Body of pancreas (tissue), 4 donors: ENCODE measurements at regions not wholly inside any gene's neighbourhood (a gene's known extent, or its start where the extent isn't known, plus 50 kb on each side); places are given as distances from the start of the nearest gene placed in this dataset.

ENCODE experiments used
- ATAC-seq: fragments of 150-250 bp; one replicate; pipeline ENCODE4 v1.9.1; 2016
- DNase-seq, 4 donors: peaks; one replicate each; pipeline ENCODE4 v3.0.0-alpha.2; 2019
- H3K27ac ChIP-seq, 4 donors: fragments of 200-600 bp; sonication (generic); 1 replicate in 3 of 4; 2 replicates in 1 of 4; pipeline versions ENCODE4 v1.5.1 to v1.6.1; 2016 to 2019; ENCODE audit warnings: mild to moderate bottlenecking in 1 of 4, mixed read lengths in 1 of 4, moderate library complexity in 1 of 4
- H3K27me3 ChIP-seq, 2 donors: fragments of 200-600 bp; sonication (generic); one replicate each; pipeline ENCODE4 v1.6.0; 2016; ENCODE audit warnings: mild to moderate bottlenecking in 1 of 2
- H3K36me3 ChIP-seq, 2 donors: fragments of 200-600 bp; sonication (generic); replicated peaks in 1 of 2; 2 replicates each; pipeline ENCODE4 v1.5.1; 2016; ENCODE audit warnings: low read depth in 2 of 2; ENCODE audit not compliant: insufficient read depth in 1 of 2
- H3K4me1 ChIP-seq: fragments of 200-600 bp; sonication (generic); one replicate; pipeline ENCODE4 v1.6.0; 2016
- H3K4me3 ChIP-seq, 2 donors: fragments of 200-600 bp; sonication (generic); 1 replicate in 1 of 2; 2 replicates in 1 of 2; pipeline ENCODE4 v1.5.1; 2016 to 2019
- H3K9me3 ChIP-seq, 3 donors: fragments of 200-600 bp; sonication (generic); 1 replicate in 2 of 3; 2 replicates in 1 of 3; pipeline ENCODE4 v1.5.1; 2016
- CTCF ChIP-seq, 7 experiments: fragments of 450-650 bp in 4 of 7; fragments of 200-600 bp in 3 of 7; sonication (generic) in 3 of 7; IDR thresholded peaks; one replicate each; pipeline ENCODE4 v1.5.1; 2016 to 2019; ENCODE audit warnings: antibody characterized with exemption in 7 of 7
- POLR2A ChIP-seq, 3 donors: fragments of 450-650 bp; IDR thresholded peaks; one replicate each; pipeline ENCODE4 v1.6.1; 2016; ENCODE audit warnings: antibody characterized with exemption in 3 of 3, mild to moderate bottlenecking in 2 of 3
- WGBS, 2 donors: methylation state at CpG; one replicate each; pipeline ENCODE4 v1.1.5; 2017; 5-methylcytosine and 5-hydroxymethylcytosine counted together
- intact Hi-C: fragments of 100-400 bp; cut with DNase I; formaldehyde crosslinking; loops from one replicate; pipeline ENCODE4 v1.15.1; 2023

GRCh38 chr7:19610194-19610943 is 98.5 kb downstream of the POLR1F start:
- Histone ChIP-seq H3K4me1 (no peaks in the 10 kb centered on the region), H3K27ac (no peak overlapping the region), H3K36me3 (no peaks in the 10 kb centered on the region), H3K27me3 (no peaks in the 10 kb centered on the region), H3K4me3 (no peak overlapping the region), H3K9me3 (no peaks in the 10 kb centered on the region)
- intact Hi-C loops: no loop called here
- ATAC-seq (no peak), DNase-seq (no peak)
- TF ChIP-seq POLR2A (IDR thresholded peaks at IDR 0.05) (no peak), CTCF (IDR thresholded peaks at IDR 0.05) (no peak)

DNA sequence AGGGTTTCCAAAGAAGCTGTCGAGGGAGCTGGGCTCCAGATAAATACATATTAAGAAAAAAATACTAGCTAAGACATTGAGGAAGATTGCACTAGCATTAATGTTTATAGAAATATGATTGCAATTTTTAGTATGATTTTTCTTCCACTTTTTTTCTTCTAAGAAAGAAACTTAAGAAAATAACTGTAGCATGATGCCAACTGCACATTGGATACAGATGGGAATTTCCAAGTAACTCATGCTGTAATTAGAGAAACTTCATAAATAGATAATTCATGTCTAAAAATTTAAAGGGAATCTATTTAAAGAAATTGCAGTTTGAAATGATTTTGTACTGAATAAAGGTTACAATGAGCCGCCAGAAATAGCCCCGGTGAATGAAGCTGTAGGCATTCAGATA is 119.4 kb downstream of the POLR1F start:
- Histone ChIP-seq H3K4me1 (no peaks in the 10 kb centered on the region), H3K36me3 (no peaks in the 10 kb centered on the region), H3K27me3 (no peaks in the 10 kb centered on the region), H3K27ac (no peak overlapping the region), H3K9me3 (no peaks in the 10 kb centered on the region), H3K4me3 (no peak overlapping the region)
- 73 to 79% methylated on average over 3 of the region's 3 CpGs for WGBS, 2 donors
- no peak for ATAC-seq
- no peak for TF ChIP-seq CTCF (IDR thresholded peaks at IDR 0.05)
- TF ChIP-seq POLR2A (IDR thresholded peaks at IDR 0.05): no peak
- intact Hi-C loops: no loop called here
- no peak for DNase-seq

GRCh38 chr7:19587291-19587690 is 121.5 kb downstream of the POLR1F start:
- H3K27ac ChIP-seq: no peak overlapping the region
- 37 to 41% methylated on average over 2 of the region's 2 CpGs for WGBS, 2 donors
- ATAC-seq (no peak), DNase-seq (no peak)
- H3K4me3 ChIP-seq: no peak overlapping the region
- H3K4me1 ChIP-seq: no peaks in the 10 kb centered on the region
- H3K27me3 ChIP-seq: no peaks in the 10 kb centered on the region
- no peaks in the 10 kb centered on the region for H3K36me3 ChIP-seq
- TF ChIP-seq POLR2A (IDR thresholded peaks at IDR 0.05) (no peak), CTCF (IDR thresholded peaks at IDR 0.05) (no peak)
- intact Hi-C loops: no loop called here
- no peaks in the 10 kb centered on the region for H3K9me3 ChIP-seq

- ATAC-seq: no peak
- intact Hi-C loops: no loop called here
- H3K4me3 ChIP-seq: no peak overlapping the region
- no peaks in the 10 kb centered on the region for H3K4me1 ChIP-seq
- 59% methylated on average over 2 of the region's 2 CpGs for WGBS, 2 donors
- H3K9me3 ChIP-seq: no peaks in the 10 kb centered on the region
- H3K36me3 ChIP-seq: no peaks in the 10 kb centered on the region
- DNase-seq: no peak
- H3K27ac ChIP-seq: no peak overlapping the region
- H3K27me3 ChIP-seq: no peaks in the 10 kb centered on the region
- no peak for TF ChIP-seq CTCF (IDR thresholded peaks at IDR 0.05)
- no peak for TF ChIP-seq POLR2A (IDR thresholded peaks at IDR 0.05)
These were observed 123.1 kb downstream of the POLR1F start for GRCh38 chr7:19585761-19586160.

- no peaks in the 10 kb centered on the region for H3K4me1 ChIP-seq
- no peak for ATAC-seq
- WGBS, 2 donors: 43 to 49% methylated on average over 2 of the region's 2 CpGs
- H3K27ac ChIP-seq: no peak overlapping the region
- intact Hi-C loops: no loop called here
- TF ChIP-seq POLR2A (IDR thresholded peaks at IDR 0.05): no peak
- no peak for TF ChIP-seq CTCF (IDR thresholded peaks at IDR 0.05)
- DNase-seq: no peak
- H3K9me3 ChIP-seq: no peaks in the 10 kb centered on the region
- no peaks in the 10 kb centered on the region for H3K36me3 ChIP-seq
- no peak overlapping the region for H3K4me3 ChIP-seq
- H3K27me3 ChIP-seq: no peaks in the 10 kb centered on the region
These were observed 132.8 kb downstream of the POLR1F start for GRCh38 chr7:19575909-19576557.
